Ishikawa (cell line): ENCODE measurements at regions not wholly inside any gene's neighbourhood (a gene's known extent, or its start where the extent isn't known, plus 50 kb on each side); places are given as distances from the start of the nearest gene placed in this dataset.

Source experiments
- CEBPB ChIP-seq: IDR thresholded peaks from 2 replicates; pipeline ENCODE4 v1.6.1; 2012
- CREB1 ChIP-seq: IDR thresholded peaks from 2 replicates; pipeline ENCODE4 v1.6.1; 2012; ENCODE audit warnings: low read depth
- EGR1 ChIP-seq: IDR thresholded peaks from 2 replicates; pipeline ENCODE4 v1.6.1; 2012
- EP300 ChIP-seq: IDR thresholded peaks from 2 replicates; pipeline ENCODE4 v1.6.1; 2012; ENCODE audit warnings: borderline replicate concordance
- FOXM1 ChIP-seq: IDR thresholded peaks from 2 replicates; pipeline ENCODE4 v1.6.1; 2012; ENCODE audit warnings: low read depth, borderline replicate concordance
- NFIC ChIP-seq: IDR thresholded peaks from 2 replicates; pipeline ENCODE4 v1.6.1; 2012
- RAD21 ChIP-seq: IDR thresholded peaks from 2 replicates; pipeline ENCODE4 v1.6.1; 2012; ENCODE audit warnings: low read depth
- REST ChIP-seq: IDR thresholded peaks from 2 replicates; pipeline ENCODE4 v1.6.1; 2012; ENCODE audit warnings: low read depth, mild to moderate bottlenecking
- TAF1 ChIP-seq: IDR thresholded peaks from 2 replicates; pipeline ENCODE4 v1.6.1; 2012; ENCODE audit warnings: low read depth, mild to moderate bottlenecking
- TCF12 ChIP-seq: IDR thresholded peaks from 2 replicates; pipeline ENCODE4 v1.6.1; 2012; ENCODE audit warnings: low read depth
- TEAD4 ChIP-seq: IDR thresholded peaks from 2 replicates; pipeline ENCODE4 v1.6.1; 2012
- YY1 ChIP-seq: IDR thresholded peaks from 2 replicates; pipeline ENCODE4 v1.6.1; 2012; ENCODE audit warnings: low read depth
- ZBTB7A ChIP-seq: IDR thresholded peaks from 2 replicates; pipeline ENCODE4 v1.6.1; 2012; ENCODE audit warnings: low read depth
- TF ChIP-seq, protein P1 (sequence below): IDR thresholded peaks from 2 replicates; pipeline ENCODE4 v1.6.1; 2012
- TF ChIP-seq, protein P2 (sequence below): IDR thresholded peaks from 2 replicates; pipeline ENCODE4 v1.6.1; 2012

- no peak for TF ChIP-seq RAD21
- no peak for TF ChIP-seq CEBPB
- no peak for TF ChIP-seq NFIC
- no peak for TF ChIP-seq EP300
- no peak for TF ChIP-seq CREB1
- no peak for TF ChIP-seq FOXM1
- TF ChIP-seq, protein P1, sequence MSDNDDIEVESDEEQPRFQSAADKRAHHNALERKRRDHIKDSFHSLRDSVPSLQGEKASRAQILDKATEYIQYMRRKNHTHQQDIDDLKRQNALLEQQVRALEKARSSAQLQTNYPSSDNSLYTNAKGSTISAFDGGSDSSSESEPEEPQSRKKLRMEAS: no peak
- no peak for TF ChIP-seq TCF12
- TF ChIP-seq REST: no peak
- TF ChIP-seq EGR1: no peak
- no peak for TF ChIP-seq TAF1
- no peak for TF ChIP-seq ZBTB7A
- no peak for TF ChIP-seq YY1
- TF ChIP-seq, protein P2, sequence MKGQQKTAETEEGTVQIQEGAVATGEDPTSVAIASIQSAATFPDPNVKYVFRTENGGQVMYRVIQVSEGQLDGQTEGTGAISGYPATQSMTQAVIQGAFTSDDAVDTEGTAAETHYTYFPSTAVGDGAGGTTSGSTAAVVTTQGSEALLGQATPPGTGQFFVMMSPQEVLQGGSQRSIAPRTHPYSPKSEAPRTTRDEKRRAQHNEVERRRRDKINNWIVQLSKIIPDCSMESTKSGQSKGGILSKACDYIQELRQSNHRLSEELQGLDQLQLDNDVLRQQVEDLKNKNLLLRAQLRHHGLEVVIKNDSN: no peak
- TF ChIP-seq TEAD4: no peak
Observed at GRCh38 chr2:75792996-75793395, 82.3 kb upstream of the GCFC2 start.

DNA sequence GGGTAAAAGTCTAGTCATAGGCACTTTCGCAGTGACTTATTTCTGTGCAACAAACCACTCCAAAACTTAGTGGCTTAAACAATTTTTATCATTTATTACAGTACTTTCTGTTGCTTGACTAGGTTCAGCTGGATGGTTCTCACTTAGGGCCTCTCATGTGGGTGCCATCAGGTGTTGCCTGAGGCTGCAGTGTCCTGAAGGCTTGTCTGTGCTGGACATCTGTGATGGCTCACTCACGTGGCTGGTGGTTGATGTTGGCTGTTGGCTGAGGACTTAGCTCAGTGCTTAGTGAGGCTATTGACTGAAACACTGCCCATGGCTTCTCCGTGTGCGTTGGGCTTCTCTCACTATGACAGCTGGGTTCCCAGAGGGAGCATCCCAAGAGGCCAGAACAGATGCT is 81.4 kb upstream of the GCFC2 start:
- TF ChIP-seq FOXM1 (no peak), RAD21 (no peak), EP300 (no peak), CEBPB (no peak), EGR1 (no peak), ZBTB7A (no peak), CREB1 (no peak), REST (no peak), TCF12 (no peak), YY1 (no peak)
- TF ChIP-seq, protein P2: no peak
- TF ChIP-seq, protein P1: no peak

- TF ChIP-seq YY1 (no peak), EGR1 (no peak), NFIC (no peak), RAD21 (no peak), TEAD4 (no peak), EP300 (no peak), REST (no peak), TAF1 (no peak)
- TF ChIP-seq, protein P2: no peak
- TF ChIP-seq, protein P1: no peak
Observed at GRCh38 chr2:75790814-75791467, 80.2 kb upstream of the GCFC2 start.

DNA sequence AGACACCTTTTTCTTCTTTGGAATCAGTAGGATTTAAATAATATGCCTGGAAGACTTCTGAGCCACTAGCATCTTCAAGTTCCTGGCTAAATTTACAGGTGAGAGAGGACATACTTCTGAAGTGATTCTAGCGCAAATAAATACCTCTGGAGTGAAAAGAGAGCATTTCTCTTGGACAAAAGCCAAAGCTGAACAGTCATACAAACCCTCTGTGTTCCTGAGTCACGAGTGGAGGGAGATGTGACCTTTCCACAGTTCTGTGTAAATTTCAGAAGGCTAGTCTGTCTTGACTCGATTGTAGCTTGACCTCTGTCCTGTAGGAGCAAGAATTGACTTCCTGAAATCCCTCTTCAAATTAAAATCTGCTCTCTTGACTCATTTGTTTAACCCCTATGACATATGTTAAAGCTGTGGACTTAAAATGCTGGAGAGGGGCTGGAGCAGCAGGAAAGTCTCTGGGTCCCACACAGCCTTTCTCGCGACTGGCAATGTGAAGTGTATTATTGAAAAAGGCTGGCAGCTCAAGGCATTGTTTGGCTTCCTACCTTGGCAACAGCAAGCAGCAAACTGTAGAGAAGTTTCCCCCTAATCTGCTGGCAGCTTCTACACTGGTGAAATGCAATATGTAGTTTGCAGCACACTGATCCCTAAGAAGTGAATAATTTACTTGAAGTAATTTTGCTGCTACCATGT is 79.6 kb upstream of the GCFC2 start:
- no peak for TF ChIP-seq YY1
- TF ChIP-seq TEAD4: no peak
- TF ChIP-seq TAF1: no peak
- no peak for TF ChIP-seq RAD21
- no peak for TF ChIP-seq TCF12
- TF ChIP-seq EP300: no peak
- TF ChIP-seq, protein P2: no peak
- no peak for TF ChIP-seq CREB1
- TF ChIP-seq, protein P1: no peak
- TF ChIP-seq NFIC: no peak
- no peak for TF ChIP-seq CEBPB
- TF ChIP-seq EGR1: no peak
- no peak for TF ChIP-seq ZBTB7A
- no peak for TF ChIP-seq FOXM1
- no peak for TF ChIP-seq REST
